Activated CD4-positive, CD25-positive, alpha-beta regulatory T cell (primary cell): ENCODE measurements at regions not wholly inside any gene's neighbourhood (a gene's known extent, or its start where the extent isn't known, plus 50 kb on each side); places are given as distances from the start of the nearest gene placed in this dataset.
A peak's percentile ranks its signal among the peaks of the same experiment; 100 is the strongest.

ENCODE experiments used
- DNase-seq, 4 experiments: peaks; one replicate each; lab custom pipeline; 2025; lab: John Stamatoyannopoulos, UW

DNA sequence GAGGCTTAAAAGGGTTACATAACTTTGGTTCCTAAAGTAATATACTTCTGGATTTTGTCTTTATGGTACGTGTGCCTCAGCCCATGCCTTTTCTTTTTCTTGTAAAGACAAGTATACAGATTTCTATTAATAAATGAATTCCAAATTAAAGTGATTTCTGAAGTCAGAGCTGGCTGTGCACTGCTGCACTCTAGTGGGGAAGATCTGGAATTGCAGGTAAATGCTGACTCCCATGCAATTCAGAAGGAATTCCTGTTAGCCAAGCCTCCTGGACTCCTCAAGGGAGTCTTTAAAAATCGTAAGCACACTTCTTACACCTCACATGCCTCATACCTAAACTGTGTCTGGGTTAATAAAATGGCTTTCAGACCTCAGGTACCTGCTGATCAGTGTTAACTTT lies 118.4 kb upstream of the SLC7A1 start:
- no peak for DNase-seq

DNA sequence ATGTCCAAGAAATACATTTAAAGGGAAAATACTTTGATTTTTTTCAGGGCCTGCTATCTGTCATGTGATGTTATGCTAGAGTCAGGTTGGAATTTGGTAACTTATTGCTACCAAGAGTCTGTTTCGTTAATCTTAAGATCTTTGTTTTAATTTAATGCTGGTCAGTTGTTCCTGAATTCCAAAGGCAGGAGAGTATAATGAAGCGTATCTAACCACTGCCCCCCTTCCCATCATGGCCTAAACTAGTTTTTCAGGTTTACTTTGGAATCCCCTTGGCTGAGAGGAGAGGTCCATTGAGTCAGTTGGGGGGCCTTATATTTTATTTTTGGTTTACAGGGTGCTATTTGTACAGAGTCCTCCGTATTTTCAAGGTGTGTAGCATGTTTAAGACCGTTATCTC lies 116.3 kb upstream of the SLC7A1 start:
- no peak for DNase-seq

DNA sequence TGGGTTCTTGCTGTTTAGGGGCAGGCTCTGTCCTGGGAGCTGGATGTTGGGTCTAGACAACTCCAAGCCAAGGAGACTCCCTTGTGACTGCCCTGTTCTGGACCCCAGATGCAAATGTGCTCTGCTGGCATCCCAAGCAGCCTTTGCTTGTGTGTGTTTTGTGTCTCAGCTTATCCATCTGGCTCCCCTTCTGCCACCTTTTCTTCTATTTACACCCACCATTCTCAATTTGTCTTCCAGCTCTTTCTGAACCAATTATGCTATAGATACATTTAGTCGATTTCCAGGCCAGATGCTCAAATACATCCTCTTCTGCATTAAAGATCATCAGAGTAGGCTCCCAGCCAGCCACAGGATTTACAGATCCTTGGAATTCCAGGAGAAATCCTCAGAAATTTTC lies 115.0 kb upstream of the SLC7A1 start:
- DNase-seq, result no peak

DNA sequence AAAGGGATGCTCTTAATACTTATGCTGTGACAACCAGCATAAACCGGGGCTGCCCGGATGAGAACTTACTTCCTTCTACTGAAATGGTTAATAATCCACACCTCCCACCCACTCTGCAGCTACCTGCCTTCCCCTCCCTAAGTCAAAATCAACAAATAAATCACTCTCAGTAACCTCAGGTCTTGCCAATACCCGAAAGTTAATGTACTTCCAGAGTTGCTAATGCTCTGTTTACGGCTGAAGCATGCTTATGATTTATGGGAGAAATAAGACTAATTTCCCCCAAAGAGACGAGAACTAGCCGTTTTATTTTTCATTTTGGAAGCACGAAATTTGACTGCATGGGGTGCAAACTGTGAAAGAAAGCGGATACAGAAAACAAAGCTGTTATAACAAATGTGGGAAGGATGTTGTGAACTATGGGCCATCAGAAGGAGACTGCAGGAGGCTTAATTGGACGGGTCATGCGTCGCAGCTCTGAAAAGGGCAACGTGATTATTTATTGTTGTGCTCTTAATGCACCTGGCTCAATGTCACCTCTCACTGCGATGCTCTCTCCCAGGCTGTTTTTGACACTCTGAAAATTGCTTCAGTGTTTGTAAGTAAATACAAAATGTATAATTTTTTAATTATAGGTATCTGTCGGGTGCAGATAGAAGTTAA lies 114.0 kb upstream of the SLC7A1 start:
- no peak for DNase-seq

DNA sequence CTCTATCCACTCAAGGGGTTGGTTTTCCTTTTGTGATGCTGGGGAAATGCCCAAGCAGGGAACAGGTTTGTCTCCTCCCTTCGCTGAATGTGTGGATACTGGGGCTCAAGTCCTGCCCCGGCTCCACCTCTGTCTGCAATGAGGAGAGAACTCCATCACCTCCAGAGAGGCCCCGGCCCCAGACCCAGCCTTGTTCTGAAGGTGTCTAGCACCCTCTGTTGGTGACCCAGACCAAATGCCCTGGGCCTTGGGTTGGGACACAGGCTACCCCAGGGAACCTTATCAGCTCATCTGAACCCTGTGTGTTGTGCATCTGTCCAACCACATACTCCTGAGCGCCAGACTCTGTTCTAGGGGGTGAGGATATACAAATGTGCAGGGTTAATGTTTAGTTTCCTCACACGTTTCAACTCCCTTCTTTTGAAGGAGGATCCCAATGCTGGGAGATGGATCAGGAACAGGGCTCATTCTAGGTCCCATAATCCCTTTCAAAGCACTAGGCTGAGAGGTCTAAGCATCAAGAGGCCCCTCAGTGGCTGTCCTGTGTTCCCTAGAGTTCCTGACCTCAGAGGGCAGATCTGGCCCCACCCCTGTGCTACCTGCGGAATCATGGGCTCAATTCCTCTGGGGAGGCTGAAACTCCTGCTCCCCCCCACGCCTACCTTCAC lies 112.5 kb upstream of the SLC7A1 start:
- peak in 2 of 4 experiments; percentile 4 to 7 for DNase-seq

DNA sequence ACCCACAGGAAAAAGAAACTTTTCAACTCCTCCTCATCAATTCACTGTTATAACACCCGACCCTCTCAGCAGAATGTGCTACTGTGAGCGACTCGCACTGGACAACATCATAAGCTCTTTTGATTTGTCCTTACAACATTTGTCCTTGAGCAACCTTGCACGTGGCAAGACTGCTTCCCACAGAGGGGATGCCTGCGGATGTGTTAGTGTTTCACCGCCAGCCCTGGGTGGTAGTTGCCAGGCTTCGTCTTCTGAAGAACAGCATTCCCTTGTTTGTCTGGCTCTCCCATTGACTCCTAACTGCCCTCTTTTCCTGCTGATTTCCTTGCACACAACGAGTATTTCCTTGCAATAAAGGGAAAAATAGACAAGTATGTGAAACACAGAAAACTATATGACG lies 111.4 kb upstream of the SLC7A1 start:
- DNase-seq, result no peak

DNA sequence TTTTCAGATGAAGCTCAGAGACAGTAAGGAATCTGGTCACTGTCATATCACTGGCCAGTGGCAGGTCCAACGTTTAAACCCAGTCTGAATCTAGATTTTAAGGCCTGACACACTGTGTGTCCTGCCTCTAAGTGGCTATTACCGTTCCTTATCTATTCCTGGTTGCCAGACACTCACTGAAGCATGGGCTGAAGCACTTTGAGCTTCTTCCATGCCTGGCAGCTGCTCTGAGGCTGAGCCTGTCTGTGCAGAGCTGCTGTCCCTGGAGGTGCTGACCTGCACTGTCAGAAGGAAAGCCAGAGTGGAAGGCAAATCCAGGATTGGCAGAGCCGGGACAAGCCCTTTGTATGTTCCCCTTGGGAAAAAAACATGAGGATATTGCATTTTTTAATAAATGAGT lies 109.2 kb upstream of the SLC7A1 start:
- no peak for DNase-seq

DNA sequence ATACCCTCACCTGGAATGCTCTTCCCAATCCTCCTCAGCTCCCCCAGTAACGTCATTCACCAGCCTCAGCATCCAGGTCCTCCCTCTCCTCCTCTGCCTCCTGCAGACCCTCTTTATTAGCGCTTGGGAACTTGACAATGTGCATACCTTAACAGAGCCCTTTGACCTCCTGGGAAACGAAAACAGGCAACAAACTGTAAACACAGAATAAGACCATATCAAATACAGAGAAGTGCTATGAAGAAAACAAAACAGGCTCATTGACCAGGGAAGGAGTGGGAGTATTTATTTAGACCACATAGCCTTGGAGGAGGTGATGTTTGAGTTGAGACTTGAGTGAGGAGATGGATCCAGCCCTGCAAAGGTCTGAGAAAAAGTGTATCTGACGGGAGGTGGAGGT lies 107.9 kb upstream of the SLC7A1 start:
- DNase-seq, result no peak

DNA sequence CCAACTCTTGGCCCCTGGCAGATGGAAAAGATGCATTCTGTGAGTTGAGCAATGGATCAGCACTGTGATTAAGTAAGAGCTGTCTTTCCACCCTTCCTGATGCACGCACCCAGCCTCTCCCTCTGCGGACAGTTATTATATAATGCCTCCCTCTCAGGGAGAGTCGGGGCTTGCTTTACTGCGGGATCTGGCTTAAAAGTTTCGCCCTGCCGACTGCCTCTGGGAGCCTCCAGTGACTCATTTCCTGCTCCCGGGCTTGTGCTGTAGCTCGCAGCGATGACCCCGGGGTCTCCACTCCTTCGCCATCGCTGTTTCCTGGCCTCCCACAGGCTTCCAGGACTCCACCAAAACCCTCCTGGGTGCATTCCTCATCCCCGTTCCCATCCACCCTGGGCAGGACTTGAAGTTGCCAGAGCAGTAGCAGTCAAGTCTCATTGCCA lies 107.4 kb upstream of the SLC7A1 start:
- no peak for DNase-seq

DNA sequence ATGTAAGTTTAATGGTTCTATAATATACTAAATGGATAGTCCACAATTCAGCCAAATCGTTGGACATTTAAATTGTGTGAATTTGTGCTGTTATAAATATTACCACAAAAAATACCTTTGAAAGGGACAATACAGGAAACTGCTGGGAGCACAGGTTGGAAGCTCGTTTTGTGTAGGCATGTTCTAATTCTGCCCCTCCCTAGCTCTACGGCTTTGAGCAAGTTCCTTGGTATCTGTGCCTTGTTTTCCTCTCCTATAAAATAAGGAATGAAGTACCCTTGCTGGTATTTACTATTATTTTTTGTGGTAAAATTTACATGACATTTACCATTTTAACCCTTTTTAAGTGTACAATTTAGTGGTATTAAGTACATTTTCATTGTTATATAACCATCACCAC lies 102.6 kb upstream of the SLC7A1 start:
- DNase-seq, result no peak

DNA sequence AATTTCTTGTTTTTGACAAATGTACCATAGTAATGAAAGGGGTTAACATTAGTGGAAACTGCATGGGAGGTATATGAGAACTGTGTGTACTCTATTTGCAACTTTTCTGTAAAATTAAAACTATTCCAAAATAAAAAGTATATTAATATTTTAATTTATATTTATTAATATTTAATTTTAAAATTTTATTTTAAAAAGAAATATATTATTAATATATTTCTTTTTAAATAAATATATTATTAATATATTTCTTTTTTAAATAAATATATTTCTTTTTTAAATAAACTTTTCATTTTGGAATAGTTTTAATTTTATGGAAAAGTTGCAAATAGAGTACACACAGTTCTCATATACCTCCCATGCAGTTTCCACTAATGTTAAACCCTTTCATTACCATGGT lies 101.1 kb upstream of the SLC7A1 start:
- no peak for DNase-seq

DNA sequence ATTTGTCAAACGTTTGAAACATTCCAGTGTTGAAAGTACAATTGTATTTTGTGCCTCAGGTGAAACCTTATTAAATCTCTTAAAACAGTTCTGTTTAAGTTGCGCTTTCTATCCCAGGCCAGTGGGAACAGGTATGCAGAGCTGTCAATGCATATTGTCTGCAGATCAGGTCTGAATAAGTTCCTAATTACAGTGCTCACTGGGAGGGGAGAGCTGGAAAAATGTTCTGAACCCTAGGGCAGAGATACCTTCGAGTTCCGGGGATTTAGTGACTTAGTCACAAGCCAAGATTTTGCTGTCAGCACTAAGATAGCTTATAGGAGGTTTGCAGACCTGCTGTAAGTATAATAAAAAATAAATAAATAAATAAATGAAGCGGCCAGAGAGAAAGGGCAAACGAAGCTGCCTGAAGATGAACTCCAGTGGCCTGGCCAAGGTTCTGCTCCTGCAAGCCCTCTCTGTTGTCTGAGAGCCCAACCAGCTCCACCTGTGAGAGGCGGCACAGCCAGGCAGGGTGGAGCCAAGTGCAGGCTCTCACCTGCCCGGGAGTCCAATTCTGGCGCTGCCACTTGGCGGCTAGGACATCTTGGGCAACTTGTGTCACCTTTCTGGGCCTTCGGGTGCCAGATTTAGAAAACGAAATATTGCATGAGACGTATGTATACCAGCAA lies 97.9 kb upstream of the SLC7A1 start:
- no peak for DNase-seq

DNA sequence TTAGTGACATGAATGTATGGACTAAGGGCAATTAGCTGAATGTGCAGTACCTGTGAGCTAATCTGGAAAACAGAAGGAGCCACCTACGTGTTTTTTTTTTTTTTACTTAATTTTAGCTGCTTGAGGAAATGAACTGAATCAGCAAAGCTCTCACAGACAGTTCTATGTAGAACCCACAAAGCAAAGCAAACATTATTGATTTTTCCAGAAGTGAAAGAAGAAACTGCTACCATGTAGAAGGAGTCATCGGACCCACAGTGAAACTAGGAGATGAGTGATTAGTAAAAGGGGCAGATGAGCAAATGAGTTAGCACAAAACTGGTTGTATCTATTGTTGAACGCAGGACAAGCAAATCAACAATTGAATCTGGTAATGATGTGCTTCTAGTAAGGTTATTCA lies 94.1 kb upstream of the SLC7A1 start:
- no peak for DNase-seq

DNA sequence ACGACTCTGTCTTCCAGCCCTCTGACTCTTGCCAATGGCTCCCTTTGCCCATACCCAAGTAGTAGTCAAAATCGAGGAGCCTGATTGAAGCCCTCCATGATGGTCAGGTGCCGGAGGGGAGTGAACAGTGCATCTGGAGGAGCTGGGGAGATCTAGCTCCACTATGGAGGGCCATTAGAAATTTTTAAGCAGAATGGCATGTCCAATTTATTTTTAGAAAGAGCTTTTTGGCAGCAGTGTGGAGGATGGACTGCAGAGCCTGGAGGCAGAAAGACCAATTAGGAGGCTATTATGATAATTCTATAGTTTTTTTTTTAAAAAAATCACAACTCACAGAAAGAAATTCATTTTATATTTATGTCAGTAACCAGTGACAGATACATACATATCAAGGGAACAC lies 92.7 kb upstream of the SLC7A1 start:
- no peak for DNase-seq

DNA sequence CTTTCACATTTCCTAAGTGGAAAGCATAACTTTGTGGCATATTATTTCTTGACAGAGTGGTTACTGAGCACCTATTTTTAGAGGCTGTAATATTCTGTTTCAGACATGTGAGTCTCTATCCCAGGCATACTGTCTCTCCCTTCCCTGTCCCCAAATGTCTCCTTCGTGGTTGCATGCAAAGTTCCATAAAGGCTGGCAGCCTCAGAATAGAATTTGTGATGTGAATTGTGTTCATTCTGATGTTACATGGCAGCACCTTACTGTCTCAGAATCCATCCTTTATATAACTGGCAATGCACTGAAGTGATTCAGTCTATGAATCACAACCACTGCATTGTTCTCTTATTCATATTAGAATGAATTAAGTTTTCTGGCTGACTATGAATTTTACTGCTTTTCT lies 89.0 kb upstream of the SLC7A1 start:
- DNase-seq, result no peak

DNA sequence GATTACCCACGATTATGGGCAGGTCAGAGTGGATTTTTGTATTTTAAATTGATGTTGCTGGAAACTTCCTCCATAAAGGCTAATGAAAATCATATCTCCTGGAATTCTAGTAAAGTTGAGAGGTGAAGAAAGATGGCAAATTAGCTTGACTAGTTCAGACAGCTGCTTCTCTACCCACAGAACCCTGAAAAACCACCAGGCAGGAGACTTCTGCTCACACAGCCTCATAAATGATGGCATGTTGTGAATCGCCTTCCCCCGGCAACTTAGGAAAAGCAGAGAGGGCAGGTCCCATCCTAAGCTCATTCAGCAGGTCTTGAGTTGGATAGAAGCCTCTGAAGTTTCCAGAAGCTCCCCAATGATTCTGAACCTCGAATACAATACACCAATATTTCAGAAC lies 87.6 kb upstream of the SLC7A1 start:
- no peak for DNase-seq

DNA sequence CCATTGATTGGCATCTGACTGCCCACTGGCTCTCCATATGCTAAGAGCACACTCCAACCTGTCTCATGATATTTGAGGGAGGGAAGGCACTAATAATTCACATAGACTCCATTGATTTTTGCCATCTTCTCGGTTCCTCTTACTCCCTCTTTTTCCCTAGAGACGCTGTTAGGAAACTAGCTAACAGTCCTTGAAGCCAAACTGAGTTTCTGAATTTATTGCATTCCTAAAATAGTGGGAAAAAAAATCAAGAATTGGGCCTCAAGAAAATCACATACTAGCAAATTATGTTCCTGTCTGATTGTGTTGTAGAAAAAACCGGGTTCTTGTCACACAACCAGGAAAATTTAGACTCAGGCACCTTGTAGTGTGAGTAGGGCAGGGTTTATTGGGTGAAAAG lies 86.4 kb upstream of the SLC7A1 start:
- no peak for DNase-seq

DNA sequence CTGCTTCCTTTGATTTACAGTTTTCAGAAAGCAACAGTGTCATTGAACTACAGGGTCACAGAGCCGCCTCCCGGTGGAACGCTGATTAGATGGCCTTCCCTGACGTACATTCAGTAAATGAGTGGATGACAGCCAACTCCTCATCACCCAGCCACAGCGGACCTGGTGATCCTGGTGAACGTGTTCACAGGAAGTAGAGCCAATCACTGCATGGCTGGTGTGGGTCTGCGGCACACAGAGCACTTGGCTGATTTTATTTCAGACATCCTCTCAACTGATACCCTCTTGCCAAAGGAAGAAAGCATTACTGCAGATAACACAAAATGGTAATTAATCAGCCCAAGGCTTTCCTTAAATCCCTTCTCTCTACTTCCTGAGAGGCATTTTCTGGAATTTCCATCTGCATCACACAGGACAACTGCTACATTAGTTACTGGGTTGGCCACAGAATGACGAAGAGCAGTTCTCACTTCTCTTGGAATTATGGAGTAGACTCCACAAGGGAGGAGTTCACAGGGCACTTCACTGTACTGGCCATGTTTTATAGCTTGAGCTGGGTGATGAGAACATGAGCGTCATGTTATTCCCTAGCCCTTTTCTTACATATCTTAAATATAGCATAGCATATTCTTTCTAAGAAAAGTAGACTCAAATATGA lies 84.0 kb upstream of the SLC7A1 start:
- DNase-seq, result no peak

DNA sequence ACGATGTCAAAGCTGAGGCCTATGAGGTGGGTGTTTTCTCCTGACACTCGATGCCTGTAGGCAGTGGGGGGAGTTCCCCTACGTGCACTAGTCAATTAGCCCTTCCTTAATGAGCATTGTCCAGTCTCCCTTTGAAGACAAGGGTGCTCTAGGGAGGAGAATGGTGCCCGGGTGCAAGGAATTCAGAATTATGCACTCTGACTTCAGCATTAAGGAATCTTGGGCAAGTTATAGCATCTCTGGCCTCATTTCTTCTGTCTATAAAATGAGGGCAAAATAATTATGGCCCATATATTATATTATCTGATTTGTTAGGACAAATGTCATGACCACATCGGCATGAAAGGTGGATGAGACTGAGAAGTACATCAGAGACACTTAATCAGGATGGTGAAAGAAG lies 82.1 kb upstream of the SLC7A1 start:
- no peak for DNase-seq

DNA sequence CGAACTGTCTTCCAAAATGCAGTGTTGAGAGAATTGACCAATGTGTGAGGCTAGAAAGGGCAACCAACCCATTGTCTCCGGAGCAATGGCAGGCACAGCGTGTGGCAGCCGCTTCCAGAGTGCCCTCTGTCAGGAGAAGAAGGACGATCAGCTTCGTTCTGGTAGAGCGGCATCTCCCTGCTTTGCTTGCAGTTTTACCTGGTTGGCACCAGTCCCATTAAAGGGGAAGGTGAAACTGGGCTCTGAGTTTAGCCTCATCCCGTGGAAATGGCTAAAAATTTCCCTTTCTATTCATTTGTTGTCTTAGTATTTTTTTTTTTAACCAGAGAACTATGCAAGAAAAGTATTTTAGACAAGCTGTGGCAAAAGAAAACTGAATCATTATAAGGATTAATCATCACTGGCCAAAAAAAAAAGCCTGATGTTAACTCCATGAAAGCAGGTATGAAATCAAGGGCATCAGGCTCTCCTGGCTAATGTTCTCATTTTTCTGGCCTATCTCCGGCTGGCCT lies 81.5 kb upstream of the SLC7A1 start:
- DNase-seq, result no peak

DNA sequence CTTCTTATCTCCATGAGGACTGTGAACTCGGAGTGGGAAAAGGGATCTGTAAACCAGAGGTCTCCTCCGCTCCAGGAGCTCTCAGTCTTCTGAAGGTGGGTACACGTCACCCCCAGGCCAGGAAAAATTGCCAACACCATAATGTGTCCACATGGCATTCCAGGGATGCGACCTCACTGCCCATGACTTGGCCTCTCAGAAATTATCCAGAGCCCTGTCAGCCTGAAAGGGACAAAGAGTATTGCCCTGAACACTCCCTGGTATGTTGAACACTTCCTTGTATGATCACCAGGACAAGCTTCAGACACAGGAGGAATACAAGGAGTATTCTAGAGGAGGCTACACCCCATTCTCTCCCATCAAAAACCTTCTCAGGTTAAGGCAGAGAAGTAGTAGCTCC lies 81.0 kb upstream of the SLC7A1 start:
- no peak for DNase-seq

DNA sequence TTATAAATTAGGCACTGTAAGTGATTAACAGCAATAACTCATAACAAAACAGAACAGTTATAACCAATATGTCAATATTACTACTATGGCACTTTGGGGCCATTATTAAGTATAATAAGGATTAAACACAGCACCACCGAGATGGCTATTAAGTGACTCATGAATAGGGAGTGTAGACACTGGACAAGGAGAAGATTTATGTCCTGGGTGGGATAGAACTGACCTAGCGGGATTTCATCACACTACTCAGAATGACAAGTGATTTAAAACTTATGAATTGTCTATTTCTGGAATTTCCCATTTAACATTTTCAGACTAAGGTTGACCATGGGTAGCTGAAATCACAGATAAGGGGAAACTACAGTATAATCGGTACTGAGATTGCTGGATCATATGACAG lies 79.0 kb upstream of the SLC7A1 start:
- DNase-seq, result no peak

DNA sequence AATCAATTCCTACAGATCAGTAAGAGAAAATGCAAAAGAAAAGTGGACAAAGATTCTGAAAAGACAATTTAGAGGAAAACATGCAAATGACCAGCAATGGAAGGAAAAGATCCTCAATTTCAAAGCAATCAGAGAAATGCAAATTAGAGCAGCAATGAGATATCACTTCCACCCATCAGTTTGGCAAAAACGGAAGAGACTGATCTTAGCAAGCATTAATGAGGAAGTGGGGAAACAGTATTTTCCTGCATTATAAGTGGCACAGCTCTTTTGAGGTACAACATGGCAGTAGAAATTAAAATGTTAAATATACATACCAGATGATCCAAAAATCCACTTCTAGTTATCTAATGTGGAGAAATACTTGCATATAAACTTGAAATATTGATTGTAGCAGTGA lies 69.1 kb upstream of the SLC7A1 start:
- DNase-seq, result no peak
